CD8-positive, alpha-beta memory T cell (primary cell): ENCODE measurements at regions not wholly inside any gene's neighbourhood (a gene's known extent, or its start where the extent isn't known, plus 50 kb on each side); places are given as distances from the start of the nearest gene placed in this dataset.

Source experiments
- CTCF ChIA-PET: fragments of 350-600 bp; sonication (Branson Sonifier 250); formaldehyde crosslinking; loops from one replicate; lab custom pipeline; 2021; ENCODE audit warnings: antibody characterized with exemption; lab: Charles Lee
- POLR2A ChIA-PET: fragments of 350-600 bp; sonication (Branson Sonifier 250); formaldehyde crosslinking; loops from one replicate; lab custom pipeline; 2021; ENCODE audit warnings: antibody characterized with exemption; lab: Charles Lee
- DNase-seq, 5 donors: peaks; one replicate each; pipeline versions ENCODE4 v3.0.0 to v3.0.0-alpha.2; 2020 to 2022; ENCODE audit warnings: mixed read lengths in 1 of 5
- H3K27ac ChIP-seq: one replicate; pipeline ENCODE4 v1.7.0; 2013; ENCODE audit warnings: low read depth, mild to moderate bottlenecking, low read length, moderate library complexity
- H3K27me3 ChIP-seq: 2 replicates; pipeline ENCODE4 v1.7.0; 2013; ENCODE audit warnings: low read length, mild to moderate bottlenecking; ENCODE audit not compliant: insufficient read depth, poor library complexity, severe bottlenecking
- H3K36me3 ChIP-seq: 2 replicates; pipeline ENCODE4 v1.7.0; 2013; ENCODE audit warnings: mild to moderate bottlenecking, low read length, moderate library complexity; ENCODE audit not compliant: insufficient read depth
- H3K4me1 ChIP-seq: 2 replicates; pipeline ENCODE4 v1.7.0; 2013; ENCODE audit warnings: mild to moderate bottlenecking, low read length, moderate library complexity; ENCODE audit not compliant: insufficient read depth
- H3K4me3 ChIP-seq: 2 replicates; pipeline ENCODE4 v1.7.0; 2013; ENCODE audit warnings: mild to moderate bottlenecking, low read length
- H3K9me3 ChIP-seq: 2 replicates; pipeline ENCODE4 v1.7.0; 2013; ENCODE audit warnings: mild to moderate bottlenecking, low read length
- H3K27ac Mint-ChIP-seq, 8 donors: one replicate each; pipeline ENCODE4 v1.8.0; 2020 to 2021; ENCODE audit warnings: mixed read lengths in 8 of 8, mild to moderate bottlenecking in 6 of 8, inconsistent platforms in 3 of 8, moderate library complexity in 3 of 8
- H3K27me3 Mint-ChIP-seq, 2 donors: one replicate each; pipeline ENCODE4 v1.8.0; 2020 to 2021; ENCODE audit warnings: mixed read lengths in 2 of 2, mild to moderate bottlenecking in 1 of 2, moderate library complexity in 1 of 2
- H3K36me3 Mint-ChIP-seq, 3 donors: one replicate each; pipeline ENCODE4 v1.8.0; 2020 to 2021; ENCODE audit warnings: mixed read lengths in 3 of 3, inconsistent platforms in 1 of 3, mild to moderate bottlenecking in 1 of 3
- H3K4me1 Mint-ChIP-seq, 3 donors: one replicate each; pipeline ENCODE4 v1.8.0; 2020 to 2021; ENCODE audit warnings: mixed read lengths in 3 of 3, inconsistent platforms in 1 of 3, mild to moderate bottlenecking in 1 of 3
- H3K4me3 Mint-ChIP-seq, 7 donors: one replicate each; pipeline ENCODE4 v1.8.0; 2020 to 2021; ENCODE audit warnings: mixed read lengths in 7 of 7, mild to moderate bottlenecking in 6 of 7, moderate library complexity in 4 of 7, inconsistent platforms in 2 of 7
- H3K9me3 Mint-ChIP-seq, 5 donors: one replicate each; pipeline ENCODE4 v1.8.0; 2020 to 2022; ENCODE audit warnings: mixed read lengths in 5 of 5, mild to moderate bottlenecking in 3 of 5, moderate library complexity in 2 of 5, inconsistent platforms in 1 of 5

- ChIA-PET POLR2A (no interaction called here), CTCF (no interaction called here)
- Histone ChIP-seq H3K36me3 (no peaks in the 10 kb centered on the region), H3K27me3 (no peaks in the 10 kb centered on the region), H3K27ac (no peak overlapping the region), H3K4me3 (no peak overlapping the region), H3K4me1 (no peaks in the 10 kb centered on the region), H3K9me3 (no peaks in the 10 kb centered on the region)
- Mint-ChIP-seq H3K4me3 (no peak overlapping the region), H3K9me3 (peaks cover 0 to 5% (median 0%) of the 10 kb centered on the region in 5 donors), H3K4me1 (no peaks in the 10 kb centered on the region), H3K27ac (no peak overlapping the region), H3K36me3 (no peaks in the 10 kb centered on the region), H3K27me3 (no peaks in the 10 kb centered on the region)
- no peak for DNase-seq
Measured at GRCh38 chr2:187982668-187983067, 309.0 kb upstream of the GULP1 start.

- CTCF ChIA-PET: no interaction called here
- H3K27me3 ChIP-seq: no peaks in the 10 kb centered on the region
- Mint-ChIP-seq H3K27ac (no peak overlapping the region), H3K27me3 (no peaks in the 10 kb centered on the region), H3K4me3 (no peak overlapping the region), H3K36me3 (no peaks in the 10 kb centered on the region), H3K4me1 (peaks cover 0 to 2% (median under 1%) of the 10 kb centered on the region in 3 donors), H3K9me3 (peaks cover 0 to 5% (median 2%) of the 10 kb centered on the region in 5 donors)
- POLR2A ChIA-PET: no interaction called here
- no peak for DNase-seq
- H3K4me1 ChIP-seq: no peaks in the 10 kb centered on the region
- no peaks in the 10 kb centered on the region for H3K36me3 ChIP-seq
- H3K9me3 ChIP-seq: no peaks in the 10 kb centered on the region
- H3K27ac ChIP-seq: no peak overlapping the region
- H3K4me3 ChIP-seq: no peak overlapping the region
Measured at GRCh38 chr2:187985195-187985594, 306.5 kb upstream of the GULP1 start.

GRCh38 chr2:187985923-187986322, 305.8 kb upstream of the GULP1 start:
- no peaks in the 10 kb centered on the region for H3K4me1 ChIP-seq
- peaks cover 0 to 5% (median 2%) of the 10 kb centered on the region in 5 donors for H3K9me3 Mint-ChIP-seq
- no peaks in the 10 kb centered on the region for H3K27me3 ChIP-seq
- no peak overlapping the region for H3K27ac Mint-ChIP-seq
- H3K4me1 Mint-ChIP-seq: peaks cover 0 to 3% (median 3%) of the 10 kb centered on the region in 3 donors
- H3K36me3 Mint-ChIP-seq: no peaks in the 10 kb centered on the region
- H3K27me3 Mint-ChIP-seq: no peaks in the 10 kb centered on the region
- no peak for DNase-seq
- no peak overlapping the region for H3K4me3 Mint-ChIP-seq
- no peaks in the 10 kb centered on the region for H3K36me3 ChIP-seq
- CTCF ChIA-PET: no interaction called here
- no peak overlapping the region for H3K4me3 ChIP-seq
- POLR2A ChIA-PET: no interaction called here
- no peak overlapping the region for H3K27ac ChIP-seq
- H3K9me3 ChIP-seq: no peaks in the 10 kb centered on the region

GRCh38 chr2:187986390-187987105, 305.1 kb upstream of the GULP1 start:
- Histone ChIP-seq H3K4me3 (no peak overlapping the region), H3K36me3 (no peaks in the 10 kb centered on the region)
- POLR2A ChIA-PET: no interaction called here

GRCh38 chr2:187988348-187988747, 303.3 kb upstream of the GULP1 start:
- H3K27ac ChIP-seq: no peak overlapping the region
- H3K9me3 ChIP-seq: no peaks in the 10 kb centered on the region
- POLR2A ChIA-PET: no interaction called here
- DNase-seq: no peak
- H3K27me3 ChIP-seq: no peaks in the 10 kb centered on the region
- no peaks in the 10 kb centered on the region for H3K4me1 ChIP-seq
- Mint-ChIP-seq H3K27ac (no peak overlapping the region), H3K27me3 (no peaks in the 10 kb centered on the region), H3K4me1 (peaks cover 0 to 3% (median 3%) of the 10 kb centered on the region in 3 donors), H3K9me3 (peaks cover 0 to 8% (median 2%) of the 10 kb centered on the region in 5 donors), H3K36me3 (no peaks in the 10 kb centered on the region), H3K4me3 (no peak overlapping the region)
- no peak overlapping the region for H3K4me3 ChIP-seq
- CTCF ChIA-PET: no interaction called here
- no peaks in the 10 kb centered on the region for H3K36me3 ChIP-seq

More at GRCh38 chr2:187986390-187987105, 305.1 kb upstream of the GULP1 start:
- Mint-ChIP-seq H3K27me3 (no peaks in the 10 kb centered on the region), H3K36me3 (no peaks in the 10 kb centered on the region), H3K9me3 (peaks cover 0 to 9% (median 2%) of the 10 kb centered on the region in 5 donors), H3K4me3 (no peak overlapping the region), H3K4me1 (peaks cover 0 to 3% (median 3%) of the 10 kb centered on the region in 3 donors), H3K27ac (no peak overlapping the region)
- Histone ChIP-seq H3K4me1 (no peaks in the 10 kb centered on the region), H3K9me3 (no peaks in the 10 kb centered on the region), H3K27me3 (no peaks in the 10 kb centered on the region), H3K27ac (no peak overlapping the region)
- DNase-seq: no peak
- CTCF ChIA-PET: no interaction called here

GRCh38 chr2:187989925-187990623, 301.6 kb upstream of the GULP1 start:
- Histone ChIP-seq H3K27me3 (no peaks in the 10 kb centered on the region), H3K9me3 (no peaks in the 10 kb centered on the region), H3K4me1 (no peaks in the 10 kb centered on the region), H3K4me3 (no peak overlapping the region), H3K36me3 (no peaks in the 10 kb centered on the region), H3K27ac (no peak overlapping the region)
- DNase-seq: peak in 1 of 5 donors; percentile 18
- Mint-ChIP-seq H3K4me1 (peaks cover 0 to 3% (median 3%) of the 10 kb centered on the region in 3 donors), H3K9me3 (peaks cover 0 to 4% (median 2%) of the 10 kb centered on the region in 5 donors), H3K27ac (no peak overlapping the region), H3K27me3 (no peaks in the 10 kb centered on the region), H3K4me3 (peak overlapping the region in 1 of 7 donors; percentile 32), H3K36me3 (no peaks in the 10 kb centered on the region)
- POLR2A ChIA-PET: no interaction called here
- CTCF ChIA-PET: no interaction called here

GRCh38 chr2:187991389-187991788, 300.3 kb upstream of the GULP1 start:
- no peaks in the 10 kb centered on the region for H3K4me1 ChIP-seq
- no peaks in the 10 kb centered on the region for H3K36me3 Mint-ChIP-seq
- POLR2A ChIA-PET: no interaction called here
- no peak for DNase-seq
- H3K4me3 ChIP-seq: no peak overlapping the region
- H3K36me3 ChIP-seq: no peaks in the 10 kb centered on the region
- peaks cover 0 to 4% (median 2%) of the 10 kb centered on the region in 5 donors for H3K9me3 Mint-ChIP-seq
- peaks cover 0 to 3% (median 3%) of the 10 kb centered on the region in 3 donors for H3K4me1 Mint-ChIP-seq
- H3K9me3 ChIP-seq: no peaks in the 10 kb centered on the region
- CTCF ChIA-PET: interaction anchor here (0.9 kb wide), 1 partner anchor 35 kb away, joined by 3 read pairs; no protein-coding TSS in a partner anchor
- no peaks in the 10 kb centered on the region for H3K27me3 Mint-ChIP-seq
- H3K27ac ChIP-seq: no peak overlapping the region
- H3K27ac Mint-ChIP-seq: no peak overlapping the region
- no peaks in the 10 kb centered on the region for H3K27me3 ChIP-seq
- no peak overlapping the region for H3K4me3 Mint-ChIP-seq
